ENCODE measurements at regions not wholly inside any gene's neighbourhood (a gene's known extent, or its start where the extent isn't known, plus 50 kb on each side); places are given as distances from the start of the nearest gene placed in this dataset.

DNA sequence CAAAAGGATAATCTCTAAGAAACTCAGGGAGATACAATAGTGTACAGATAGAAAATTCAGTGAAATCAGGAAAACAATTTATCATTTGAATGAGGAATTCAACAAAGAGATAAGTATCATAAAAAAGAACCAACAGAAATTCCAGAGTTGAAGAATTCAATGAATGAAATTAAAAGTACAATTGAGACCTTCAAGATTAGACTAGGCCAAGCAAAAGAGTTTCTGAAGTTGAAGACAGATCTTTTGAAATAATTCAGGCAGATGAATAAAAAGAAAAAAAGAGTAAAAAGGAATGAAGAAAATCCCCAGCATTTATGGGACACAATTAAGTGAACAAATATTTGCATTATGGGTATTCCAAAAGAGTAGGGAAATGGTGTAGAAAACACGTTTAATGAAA, 412.6 kb downstream of the TMEM121 start:
- TF ChIP-seq CTCF (IDR thresholded peaks at IDR 0.05) (no peak), ZFX (IDR thresholded peaks at IDR 0.05; ENCODE audit: borderline replicate concordance) (no peak)

Measured in 22Rv1 (cell line).